PC-9 (cell line): ENCODE measurements at regions not wholly inside any gene's neighbourhood (a gene's known extent, or its start where the extent isn't known, plus 50 kb on each side); places are given as distances from the start of the nearest gene placed in this dataset.

Source experiments
- BruUV-seq: library from RNA; stranded (reverse); fragments of 400-500 nt; replicated peaks from 2 replicates; lab custom pipeline; 2021; lab: Mats Ljungman, UMichigan
- CTCF ChIA-PET: fragments of 300-600 bp; sonication (Branson Sonifier 250); formaldehyde crosslinking; loops from one replicate; lab custom pipeline; 2022; ENCODE audit warnings: antibody characterized with exemption; lab: Charles Lee
- POLR2A ChIA-PET: fragments of 300-600 bp; sonication (Branson Sonifier 250); formaldehyde crosslinking; loops from one replicate; lab custom pipeline; 2022; ENCODE audit warnings: antibody characterized with exemption; ENCODE audit not compliant: unreplicated experiment; lab: Charles Lee
- DNase-seq, 2 experiments: peaks; one replicate each; pipeline versions ENCODE4 v3.0.0 to v3.0.0-alpha.2; 2015 to 2022; ENCODE audit warnings: mixed read lengths in 1 of 2
- H2AFZ ChIP-seq: fragments of 200-600 bp; sonication (generic); 2 replicates; pipeline ENCODE4 v1.8.1; 2017; ENCODE audit warnings: antibody characterized with exemption
- H3F3A ChIP-seq: fragments of 200-600 bp; sonication (generic); 2 replicates; pipeline ENCODE4 v1.8.1; 2017; ENCODE audit warnings: antibody characterized with exemption, mild to moderate bottlenecking, low read depth; ENCODE audit not compliant: insufficient read depth
- H3K27ac ChIP-seq: fragments of 200-600 bp; sonication (generic); 2 replicates; pipeline ENCODE4 v1.6.1; 2016; ENCODE audit warnings: mixed run types
- H3K27me3 ChIP-seq: fragments of 200-600 bp; sonication (generic); 2 replicates; pipeline ENCODE4 v1.6.1; 2016; ENCODE audit warnings: low read depth, mixed run types; ENCODE audit not compliant: insufficient read depth
- H3K36me3 ChIP-seq: fragments of 200-600 bp; sonication (generic); 2 replicates; pipeline ENCODE4 v1.6.1; 2016; ENCODE audit warnings: low read depth, mixed run types
- H3K4me1 ChIP-seq: fragments of 200-600 bp; sonication (generic); replicated peaks from 2 replicates; pipeline ENCODE4 v1.6.1; 2016; ENCODE audit warnings: mixed run types; ENCODE audit not compliant: insufficient read depth
- H3K4me2 ChIP-seq: fragments of 200-600 bp; sonication (generic); 2 replicates; pipeline ENCODE4 v1.6.1; 2017; ENCODE audit warnings: mixed run types
- H3K4me3 ChIP-seq: fragments of 200-600 bp; sonication (generic); 2 replicates; pipeline ENCODE4 v1.6.1; 2016; ENCODE audit warnings: mixed run types
- H3K79me2 ChIP-seq: fragments of 200-600 bp; sonication (generic); 2 replicates; pipeline ENCODE4 v1.6.1; 2017; ENCODE audit warnings: low read depth, mixed run types
- H3K9me2 ChIP-seq: fragments of 200-600 bp; sonication (generic); 2 replicates; pipeline ENCODE4 v1.8.1; 2017; ENCODE audit warnings: mild to moderate bottlenecking; ENCODE audit not compliant: insufficient read depth
- H3K9me3 ChIP-seq: fragments of 200-600 bp; sonication (generic); 2 replicates; pipeline ENCODE4 v1.8.1; 2016; ENCODE audit warnings: low read depth; ENCODE audit not compliant: insufficient read depth
- H4K20me1 ChIP-seq: fragments of 200-600 bp; sonication (generic); 2 replicates; pipeline ENCODE4 v1.8.1; 2017; ENCODE audit not compliant: insufficient read depth
- EZH2 ChIP-seq: fragments of 200-600 bp; sonication (generic); IDR thresholded peaks from 2 replicates; pipeline ENCODE4 v1.8.0; 2017; ENCODE audit warnings: antibody characterized with exemption, low read depth
- intact Hi-C: fragments of 100-400 bp; cut with micrococcal nuclease; formaldehyde crosslinking; loops from one replicate; pipeline ENCODE4 v1.10.0; 2022; ENCODE audit not compliant: unreplicated experiment
- TF ChIP-seq, protein P1 (sequence below): fragments of 200-600 bp; sonication (generic); conservative IDR thresholded peaks from 2 replicates; pipeline ENCODE4 v1.6.1; 2017; ENCODE audit warnings: mixed run types, antibody characterized with exemption, mild to moderate bottlenecking, moderate library complexity

DNA sequence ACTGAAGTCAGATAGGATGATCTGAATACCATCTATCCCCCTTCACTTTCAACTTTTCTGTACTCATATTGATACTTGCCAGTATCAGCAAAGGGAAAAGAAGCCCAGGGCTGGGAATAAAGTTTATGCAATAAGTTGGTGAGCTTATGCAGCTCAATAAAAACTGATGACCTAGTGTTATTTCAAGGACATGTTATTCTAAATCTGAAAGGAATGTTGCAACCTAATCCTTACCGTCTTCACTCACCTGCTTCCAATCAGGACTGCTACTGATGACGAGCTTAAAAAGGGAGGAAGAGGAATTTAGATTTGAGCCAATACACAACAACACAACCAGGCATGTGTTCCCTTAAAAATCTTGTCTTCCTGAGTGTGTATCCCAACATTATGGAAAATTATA is 419.9 kb downstream of the SPRY1 start:
- ChIA-PET CTCF (no interaction called here), POLR2A (no interaction called here)
- Histone ChIP-seq H3K4me1 (peaks cover 20% of the 10 kb centered on the region), H3K9me2 (no peaks in the 10 kb centered on the region), H3K9me3 (0 out of 2 replicates have a peak, but pooled peaks cover 3% of the 10 kb centered on the region), H3K4me2 (no peak overlapping the region), H4K20me1 (no peaks in the 10 kb centered on the region), H2AFZ (no peak overlapping the region), H3K27ac (no peak overlapping the region), H3K36me3 (no peaks in the 10 kb centered on the region), H3K79me2 (no peaks in the 10 kb centered on the region), H3F3A (peaks cover 16% of the 10 kb centered on the region), H3K4me3 (no peak overlapping the region), H3K27me3 (no peaks in the 10 kb centered on the region)
- TF ChIP-seq, protein P1, sequence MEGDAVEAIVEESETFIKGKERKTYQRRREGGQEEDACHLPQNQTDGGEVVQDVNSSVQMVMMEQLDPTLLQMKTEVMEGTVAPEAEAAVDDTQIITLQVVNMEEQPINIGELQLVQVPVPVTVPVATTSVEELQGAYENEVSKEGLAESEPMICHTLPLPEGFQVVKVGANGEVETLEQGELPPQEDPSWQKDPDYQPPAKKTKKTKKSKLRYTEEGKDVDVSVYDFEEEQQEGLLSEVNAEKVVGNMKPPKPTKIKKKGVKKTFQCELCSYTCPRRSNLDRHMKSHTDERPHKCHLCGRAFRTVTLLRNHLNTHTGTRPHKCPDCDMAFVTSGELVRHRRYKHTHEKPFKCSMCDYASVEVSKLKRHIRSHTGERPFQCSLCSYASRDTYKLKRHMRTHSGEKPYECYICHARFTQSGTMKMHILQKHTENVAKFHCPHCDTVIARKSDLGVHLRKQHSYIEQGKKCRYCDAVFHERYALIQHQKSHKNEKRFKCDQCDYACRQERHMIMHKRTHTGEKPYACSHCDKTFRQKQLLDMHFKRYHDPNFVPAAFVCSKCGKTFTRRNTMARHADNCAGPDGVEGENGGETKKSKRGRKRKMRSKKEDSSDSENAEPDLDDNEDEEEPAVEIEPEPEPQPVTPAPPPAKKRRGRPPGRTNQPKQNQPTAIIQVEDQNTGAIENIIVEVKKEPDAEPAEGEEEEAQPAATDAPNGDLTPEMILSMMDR, result no peak
- TF ChIP-seq EZH2, result no peak
- no TSS peak for BruUV-seq
- no peak for DNase-seq
- intact Hi-C loops, result no loop called here

DNA sequence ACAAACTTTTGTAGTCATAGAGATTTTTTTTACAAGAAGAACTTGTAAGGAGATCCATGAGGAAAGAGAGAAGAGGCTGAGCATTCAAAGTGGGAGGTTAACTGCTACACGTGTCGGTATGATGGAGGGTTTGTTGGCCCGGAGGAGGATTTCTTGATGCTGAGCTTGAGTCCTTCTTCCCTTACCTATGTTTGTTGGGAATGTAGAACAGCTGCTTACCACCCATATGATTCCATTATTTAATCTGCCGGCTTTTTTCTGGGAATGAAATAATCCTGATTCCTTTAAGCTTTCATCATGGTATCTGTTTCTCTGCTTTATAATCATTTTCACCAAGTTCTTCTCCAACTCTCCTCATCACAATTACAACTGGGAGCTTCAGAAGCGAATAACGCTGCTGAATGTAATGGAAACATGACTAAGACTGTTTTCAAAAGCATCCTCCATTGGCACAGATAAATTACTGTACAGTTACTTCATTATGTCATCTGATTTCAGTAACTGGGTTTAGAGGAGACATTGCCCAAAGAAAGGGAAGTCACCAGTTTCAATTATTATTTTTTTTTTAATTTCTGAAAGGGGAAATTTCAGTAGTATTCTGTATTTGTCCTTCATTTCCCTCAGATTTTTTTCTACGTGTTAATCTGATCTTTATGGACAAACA is 420.6 kb downstream of the SPRY1 start:
- no peaks in the 10 kb centered on the region for H3K36me3 ChIP-seq
- CTCF ChIA-PET, result no interaction called here

DNA sequence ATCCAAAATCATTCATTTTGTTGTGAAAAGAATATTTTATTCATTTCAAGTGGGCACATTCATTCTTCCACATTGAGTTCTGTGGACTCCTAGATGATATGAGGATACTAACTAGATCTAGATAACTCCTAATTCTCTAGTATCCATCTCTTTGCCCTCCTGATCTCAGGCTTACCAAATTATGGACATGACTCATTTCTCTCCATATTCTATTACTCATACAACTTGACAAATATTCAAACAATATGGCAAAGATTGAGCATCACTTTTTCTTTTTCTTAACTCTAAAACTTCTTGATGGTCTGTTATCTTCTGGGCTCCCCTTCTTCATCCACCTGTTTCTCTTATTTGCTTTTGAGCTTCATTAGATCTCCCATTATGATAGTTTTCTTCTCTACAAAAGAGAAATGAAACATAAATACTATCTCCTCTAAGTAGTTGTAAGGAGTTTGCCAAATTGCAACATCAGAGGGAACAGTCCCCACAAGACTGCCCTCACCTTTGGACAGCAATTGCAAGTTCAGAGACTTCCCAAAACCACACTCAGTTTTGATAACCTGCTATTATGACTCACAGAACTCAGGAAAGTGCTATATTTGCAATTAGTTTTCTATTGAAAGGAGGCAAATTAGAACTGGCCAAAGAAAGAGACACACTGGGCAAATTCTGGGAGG is 422.9 kb downstream of the SPRY1 start:
- Histone ChIP-seq H3K9me3 (0 out of 2 replicates have a peak, but pooled peaks cover 7% of the 10 kb centered on the region), H3K4me1 (peaks cover 17% of the 10 kb centered on the region), H3K36me3 (no peaks in the 10 kb centered on the region), H3K27me3 (no peaks in the 10 kb centered on the region), H3F3A (peaks cover 16% of the 10 kb centered on the region), H3K27ac (peak overlapping the region; percentile 73), H3K9me2 (no peaks in the 10 kb centered on the region), H4K20me1 (no peaks in the 10 kb centered on the region), H3K4me3 (peak overlapping the region; percentile 12; the same call in 1 of the 2 replicates), H3K4me2 (peak overlapping the region; percentile 55), H2AFZ (peak overlapping the region; percentile 56), H3K79me2 (no peaks in the 10 kb centered on the region)
- CTCF ChIA-PET, result no interaction called here
- peak in 1 of 2 experiments; percentile 75 for DNase-seq
- intact Hi-C loops, result no loop called here
- POLR2A ChIA-PET, result no interaction called here
- TF ChIP-seq, protein P1, result no peak
- no peak for TF ChIP-seq EZH2
- no TSS peak for BruUV-seq

More for the DNA sequence above, 420.6 kb downstream of the SPRY1 start:
- no peaks in the 10 kb centered on the region for H3K27me3 ChIP-seq
- H3K4me2 ChIP-seq, result no peak overlapping the region
- BruUV-seq, result no TSS peak
- DNase-seq, result no peak
- H3K4me1 ChIP-seq, result peaks cover 17% of the 10 kb centered on the region
- H2AFZ ChIP-seq, result no peak overlapping the region
- H3K4me3 ChIP-seq, result no peak overlapping the region
- intact Hi-C loops, result no loop called here
- TF ChIP-seq, protein P1, result no peak
- TF ChIP-seq EZH2, result no peak
- H3K9me2 ChIP-seq, result no peaks in the 10 kb centered on the region
- H3F3A ChIP-seq, result peaks cover 16% of the 10 kb centered on the region
- 0 out of 2 replicates have a peak, but pooled peaks cover 3% of the 10 kb centered on the region for H3K9me3 ChIP-seq
- H3K79me2 ChIP-seq, result no peaks in the 10 kb centered on the region
- no peak overlapping the region for H3K27ac ChIP-seq
- H4K20me1 ChIP-seq, result no peaks in the 10 kb centered on the region
- POLR2A ChIA-PET, result no interaction called here
